RKO (cell line): ENCODE measurements at regions not wholly inside any gene's neighbourhood (a gene's known extent, or its start where the extent isn't known, plus 50 kb on each side); places are given as distances from the start of the nearest gene placed in this dataset.
"Not testable (repeated sequence)": the region's sequence is repeated elsewhere in the genome, so short reads cannot be mapped to it uniquely, and the experiment has no call there.

ENCODE experiments used
- DNase-seq: peaks from one replicate; pipeline ENCODE4 v3.0.0-alpha.2; 2016; ENCODE audit warnings: low spot score

- no peak for DNase-seq
Observed at GRCh38 chr5:142221091-142221860, 103.5 kb downstream of the SPRY4 start.

- no peak for DNase-seq
Observed at GRCh38 chr5:142219146-142219545, 105.7 kb downstream of the SPRY4 start.

GRCh38 chr5:142216931-142217330 is 107.9 kb downstream of the SPRY4 start:
- DNase-seq: no peak

GRCh38 chr5:142215915-142216681 is 107.5 kb downstream of the NDFIP1 start:
- DNase-seq: peak; percentile 80

- no peak for DNase-seq
Observed at GRCh38 chr5:142213077-142213476, 104.5 kb downstream of the NDFIP1 start.

- no peak for DNase-seq
Observed at GRCh38 chr5:142211918-142212317, 103.3 kb downstream of the NDFIP1 start.

- DNase-seq: no peak
Observed at GRCh38 chr5:142210864-142211412, 102.4 kb downstream of the NDFIP1 start.

GRCh38 chr5:142210011-142210410 is 101.4 kb downstream of the NDFIP1 start:
- DNase-seq: no peak

GRCh38 chr5:142208777-142209312 is 100.3 kb downstream of the NDFIP1 start:
- no peak for DNase-seq

GRCh38 chr5:142208244-142208643 is 99.7 kb downstream of the NDFIP1 start:
- not testable (repeated sequence) for DNase-seq

- DNase-seq: peak; percentile 16
Observed at GRCh38 chr5:142206801-142207200, 98.2 kb downstream of the NDFIP1 start.

GRCh38 chr5:142204219-142204618 is 95.6 kb downstream of the NDFIP1 start:
- DNase-seq: no peak
